T-cell (primary cell): ENCODE measurements at regions not wholly inside any gene's neighbourhood (a gene's known extent, or its start where the extent isn't known, plus 50 kb on each side); places are given as distances from the start of the nearest gene placed in this dataset.

Source experiments
- ATAC-seq, 4 experiments: fragments of 200-7000 bp in 3 of 4; fragments of 150-1000 bp in 1 of 4; cut with Tn5 transposase; replicated peaks in 1 of 4; 1 replicate in 3 of 4; 2 replicates in 1 of 4; pipeline ENCODE4 v1.10.0; 2021; ENCODE audit warnings: moderate library complexity in 3 of 4, mild to moderate bottlenecking in 2 of 4, moderate number of reproducible peaks in 1 of 4
- CTCF ChIA-PET, 2 donors: fragments of 300-600 bp; sonication (Branson Sonifier 250); formaldehyde crosslinking; loops; one replicate each; lab custom pipeline; 2022; ENCODE audit warnings: antibody characterized with exemption in 2 of 2; lab: Charles Lee
- POLR2A ChIA-PET, 2 donors: fragments of 300-600 bp; sonication (Branson Sonifier 250); formaldehyde crosslinking; loops; one replicate each; lab custom pipeline; 2022; ENCODE audit warnings: antibody characterized with exemption in 2 of 2; lab: Charles Lee
- DNase-seq, 35 experiments: peaks; one replicate each; pipeline versions ENCODE4 v3.0.0 to v3.0.0-alpha.2; 2013 to 2023
- H3K27ac ChIP-seq: one replicate; pipeline ENCODE4 v1.5.1; 2013; ENCODE audit warnings: low read length
- H3K27me3 ChIP-seq, 2 experiments: replicated peaks in 1 of 2; 1 replicate in 1 of 2; 2 replicates in 1 of 2; pipeline versions ENCODE4 v1.6.1 to v1.7.0; 2013; ENCODE audit warnings: low read length in 1 of 2, mixed read lengths in 1 of 2; ENCODE audit not compliant: control insufficient read depth in 2 of 2, insufficient read depth in 2 of 2; ENCODE audit errors: extremely low read depth in 1 of 2
- H3K36me3 ChIP-seq, 2 donors: 1 replicate in 1 of 2; 2 replicates in 1 of 2; pipeline versions ENCODE4 v1.6.1 to v1.7.0; 2013; ENCODE audit warnings: low read length in 1 of 2; ENCODE audit not compliant: control insufficient read depth in 2 of 2, insufficient read depth in 1 of 2; ENCODE audit errors: extremely low read depth in 1 of 2
- H3K4me1 ChIP-seq, 2 experiments: 1 replicate in 1 of 2; 2 replicates in 1 of 2; pipeline versions ENCODE4 v1.6.1 to v1.7.0; 2013; ENCODE audit warnings: low read length in 2 of 2, mixed read lengths in 1 of 2; ENCODE audit not compliant: insufficient read depth in 2 of 2, control insufficient read depth in 1 of 2; ENCODE audit errors: extremely low read depth in 1 of 2
- H3K4me3 ChIP-seq, 2 donors: 1 replicate in 1 of 2; 2 replicates in 1 of 2; pipeline versions ENCODE4 v1.5.1 to v1.7.0; 2013; ENCODE audit warnings: mild to moderate bottlenecking in 2 of 2, low read length in 1 of 2, moderate library complexity in 1 of 2; ENCODE audit not compliant: control insufficient read depth in 1 of 2; ENCODE audit errors: extremely low read depth in 1 of 2
- H3K9me3 ChIP-seq: 2 replicates; pipeline ENCODE4 v1.7.0; 2013
- H3K27ac Mint-ChIP-seq, 2 donors: one replicate each; pipeline ENCODE4 v1.8.0; 2020 to 2021; ENCODE audit warnings: mild to moderate bottlenecking in 2 of 2, mixed read lengths in 2 of 2
- H3K27me3 Mint-ChIP-seq, 2 donors: one replicate each; pipeline ENCODE4 v1.8.0; 2021 to 2022; ENCODE audit warnings: mixed read lengths in 2 of 2
- H3K36me3 Mint-ChIP-seq: one replicate; pipeline ENCODE4 v1.8.0; 2021; ENCODE audit warnings: mixed read lengths
- H3K4me1 Mint-ChIP-seq, 3 donors: one replicate each; pipeline ENCODE4 v1.8.0; 2020 to 2022; ENCODE audit warnings: mixed read lengths in 3 of 3, mild to moderate bottlenecking in 1 of 3
- H3K4me3 Mint-ChIP-seq, 3 donors: one replicate each; pipeline ENCODE4 v1.8.0; 2020 to 2022; ENCODE audit warnings: mild to moderate bottlenecking in 3 of 3, mixed read lengths in 3 of 3, moderate library complexity in 3 of 3
- H3K9me3 Mint-ChIP-seq, 3 donors: one replicate each; pipeline ENCODE4 v1.8.0; 2020 to 2022; ENCODE audit warnings: mixed read lengths in 3 of 3
- WGBS: methylation state at CpG from one replicate; pipeline ENCODE4 v1.1.5; 2013; ENCODE audit warnings: missing lambda C conversion rate; ENCODE audit not compliant: insufficient coverage; 5-methylcytosine and 5-hydroxymethylcytosine counted together

- Histone ChIP-seq H3K36me3 (no peaks in the 10 kb centered on the region), H3K27me3 (no peaks in the 10 kb centered on the region), H3K4me3 (no peak overlapping the region), H3K27ac (no peak overlapping the region), H3K9me3 (no peaks in the 10 kb centered on the region), H3K4me1 (no peaks in the 10 kb centered on the region)
- H3K36me3 Mint-ChIP-seq, result no peaks in the 10 kb centered on the region
- H3K27me3 Mint-ChIP-seq, result no peaks in the 10 kb centered on the region
- POLR2A ChIA-PET, result no interaction called here
- no peak overlapping the region for H3K27ac Mint-ChIP-seq
- CTCF ChIA-PET, result no interaction called here
- peaks cover 0 to 4% (median 3%) of the 10 kb centered on the region in 3 donors for H3K9me3 Mint-ChIP-seq
- WGBS, result no CpG with 5 or more reads among the region's 3 CpGs
- no peaks in the 10 kb centered on the region for H3K4me1 Mint-ChIP-seq
- DNase-seq (no peak), ATAC-seq (no peak)
- H3K4me3 Mint-ChIP-seq, result no peak overlapping the region
These were observed 494.7 kb upstream of the SETBP1 start for GRCh38 chr18:44186001-44186400.

DNA sequence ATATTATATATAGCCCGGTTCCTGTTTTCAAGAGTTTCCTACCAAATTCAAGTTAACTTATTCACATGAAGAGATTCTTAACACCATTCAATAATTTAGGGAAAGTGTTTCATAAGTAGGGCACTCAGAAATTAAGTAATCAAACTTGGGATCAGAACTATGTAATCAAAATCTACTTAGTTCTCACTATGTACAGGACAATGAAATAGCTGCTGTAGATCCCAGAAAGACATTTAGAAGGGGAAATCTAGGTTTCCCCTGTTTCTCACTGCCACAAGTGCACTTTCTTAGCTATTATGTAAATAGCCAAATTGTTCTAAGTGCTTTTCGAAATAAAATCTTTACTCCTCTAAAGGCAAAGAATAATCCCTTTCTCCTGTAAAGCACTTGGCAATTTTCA is 493.6 kb upstream of the SETBP1 start:
- no peaks in the 10 kb centered on the region for H3K36me3 ChIP-seq
- H3K27me3 ChIP-seq, result no peaks in the 10 kb centered on the region
- Mint-ChIP-seq H3K9me3 (peaks cover 0 to 4% (median 3%) of the 10 kb centered on the region in 3 donors), H3K36me3 (no peaks in the 10 kb centered on the region), H3K27ac (no peak overlapping the region), H3K4me1 (no peaks in the 10 kb centered on the region), H3K27me3 (no peaks in the 10 kb centered on the region), H3K4me3 (no peak overlapping the region)
- WGBS, result no CpG with 5 or more reads among the region's 2 CpGs
- no peak for ATAC-seq
- H3K9me3 ChIP-seq, result no peaks in the 10 kb centered on the region
- no peaks in the 10 kb centered on the region for H3K4me1 ChIP-seq
- no peak overlapping the region for H3K27ac ChIP-seq
- no peak for DNase-seq
- H3K4me3 ChIP-seq, result no peak overlapping the region
- POLR2A ChIA-PET, result no interaction called here
- CTCF ChIA-PET, result no interaction called here

DNA sequence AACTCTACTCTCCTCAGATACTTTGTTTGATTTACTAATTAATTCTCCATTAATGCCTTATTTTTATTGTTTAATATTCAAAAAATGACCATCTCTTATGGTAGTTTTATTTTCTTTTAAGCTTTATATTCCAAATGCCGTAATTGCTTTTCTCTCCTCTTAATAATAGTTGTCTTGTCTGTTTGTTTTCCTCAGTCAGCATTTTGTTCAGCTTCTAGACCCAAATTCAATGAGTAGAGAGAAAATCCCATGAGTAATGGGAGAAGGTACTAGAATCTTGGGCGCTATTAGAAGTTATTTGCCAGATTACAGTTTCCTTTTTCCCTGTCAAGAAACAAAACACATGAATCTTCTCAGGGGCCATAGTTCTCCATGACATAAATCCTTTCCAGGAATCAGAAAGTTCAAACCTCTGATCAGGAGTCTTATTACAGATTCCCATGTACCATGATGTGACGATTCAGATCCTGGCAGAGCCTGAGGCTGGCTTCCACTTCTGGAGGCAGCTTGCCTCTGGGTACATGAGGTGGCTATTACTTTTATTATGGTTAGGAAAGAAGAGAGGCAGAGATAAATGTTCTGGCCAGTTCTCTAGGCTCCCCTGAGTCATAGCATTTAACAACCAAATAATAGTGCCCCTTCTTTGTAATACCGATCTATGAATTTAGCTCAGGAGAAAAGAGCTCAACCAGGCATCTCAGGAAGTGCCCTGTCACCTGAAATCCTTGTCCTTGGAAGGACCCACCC is 485.1 kb upstream of the SETBP1 start:
- Mint-ChIP-seq H3K4me3 (no peak overlapping the region), H3K36me3 (no peaks in the 10 kb centered on the region), H3K27me3 (peaks cover 3% of the 10 kb centered on the region in 2 donors), H3K27ac (no peak overlapping the region), H3K4me1 (no peaks in the 10 kb centered on the region), H3K9me3 (peaks cover 2 to 13% (median 5%) of the 10 kb centered on the region in 3 donors)
- ATAC-seq, result no peak
- H3K4me1 ChIP-seq, result no peaks in the 10 kb centered on the region
- ChIA-PET POLR2A (no interaction called here), CTCF (no interaction called here)
- no CpG with 5 or more reads among the region's 4 CpGs for WGBS
- H3K27ac ChIP-seq, result no peak overlapping the region
- no peak for DNase-seq
- H3K27me3 ChIP-seq, result no peaks in the 10 kb centered on the region
- no peak overlapping the region for H3K4me3 ChIP-seq
- no peaks in the 10 kb centered on the region for H3K36me3 ChIP-seq
- no peaks in the 10 kb centered on the region for H3K9me3 ChIP-seq

GRCh38 chr18:44197832-44198611 is 482.7 kb upstream of the SETBP1 start:
- Histone ChIP-seq H3K36me3 (no peaks in the 10 kb centered on the region), H3K27ac (no peak overlapping the region), H3K27me3 (no peaks in the 10 kb centered on the region), H3K4me3 (no peak overlapping the region), H3K9me3 (no peaks in the 10 kb centered on the region), H3K4me1 (no peaks in the 10 kb centered on the region)
- no peak for DNase-seq
- POLR2A ChIA-PET, result no interaction called here
- CTCF ChIA-PET, result no interaction called here
- Mint-ChIP-seq H3K4me1 (no peaks in the 10 kb centered on the region), H3K27ac (no peak overlapping the region), H3K9me3 (peaks cover 2 to 17% (median 9%) of the 10 kb centered on the region in 3 donors), H3K27me3 (peaks cover 3% of the 10 kb centered on the region in 2 donors), H3K4me3 (no peak overlapping the region), H3K36me3 (no peaks in the 10 kb centered on the region)
- 80% methylated on average over 4 of the region's 8 CpGs for WGBS
- ATAC-seq, result no peak

DNA sequence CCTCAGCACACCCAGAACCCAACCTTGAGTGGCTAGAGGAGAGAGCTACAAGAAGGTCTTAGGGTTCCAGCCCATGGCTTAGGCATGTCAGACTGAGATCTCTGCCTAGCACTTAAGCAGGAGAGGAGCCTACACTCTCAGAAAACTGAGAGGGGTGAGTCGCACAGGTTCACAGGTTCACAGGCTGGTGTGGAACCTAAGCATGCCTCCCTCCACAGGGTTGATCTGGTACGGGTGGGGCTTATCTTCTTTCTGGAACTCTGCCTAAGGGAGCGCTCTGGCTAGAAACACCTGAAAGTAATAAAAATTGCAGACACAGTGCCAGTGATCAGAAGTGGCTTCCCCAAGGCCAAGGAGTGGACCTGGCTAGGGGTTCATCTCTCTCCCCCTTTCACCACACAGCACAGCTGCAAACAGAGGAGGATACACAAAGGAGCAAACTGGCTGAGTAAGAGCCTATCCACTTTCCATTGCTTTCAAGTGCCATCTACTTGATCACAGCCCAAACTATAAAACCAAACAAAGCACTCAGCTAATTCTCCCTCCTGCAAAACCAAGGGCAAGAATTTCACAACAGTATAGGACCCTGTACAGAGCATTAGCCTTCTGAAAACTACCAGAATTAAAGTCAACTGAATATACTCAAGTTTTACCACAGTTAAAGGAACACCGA is 481.9 kb upstream of the SETBP1 start:
- Histone ChIP-seq H3K36me3 (no peaks in the 10 kb centered on the region), H3K9me3 (no peaks in the 10 kb centered on the region), H3K27me3 (no peaks in the 10 kb centered on the region), H3K4me3 (no peak overlapping the region), H3K4me1 (no peaks in the 10 kb centered on the region), H3K27ac (no peak overlapping the region)
- peaks cover 2 to 17% (median 13%) of the 10 kb centered on the region in 3 donors for H3K9me3 Mint-ChIP-seq
- WGBS, result 97% methylated on average over 4 of the region's 4 CpGs
- ATAC-seq, result no peak
- CTCF ChIA-PET, result no interaction called here
- no peak for DNase-seq
- H3K4me1 Mint-ChIP-seq, result no peaks in the 10 kb centered on the region
- POLR2A ChIA-PET, result no interaction called here
- H3K27me3 Mint-ChIP-seq, result peaks cover 3% of the 10 kb centered on the region in 2 donors
- H3K4me3 Mint-ChIP-seq, result no peak overlapping the region
- H3K27ac Mint-ChIP-seq, result no peak overlapping the region
- H3K36me3 Mint-ChIP-seq, result no peaks in the 10 kb centered on the region

DNA sequence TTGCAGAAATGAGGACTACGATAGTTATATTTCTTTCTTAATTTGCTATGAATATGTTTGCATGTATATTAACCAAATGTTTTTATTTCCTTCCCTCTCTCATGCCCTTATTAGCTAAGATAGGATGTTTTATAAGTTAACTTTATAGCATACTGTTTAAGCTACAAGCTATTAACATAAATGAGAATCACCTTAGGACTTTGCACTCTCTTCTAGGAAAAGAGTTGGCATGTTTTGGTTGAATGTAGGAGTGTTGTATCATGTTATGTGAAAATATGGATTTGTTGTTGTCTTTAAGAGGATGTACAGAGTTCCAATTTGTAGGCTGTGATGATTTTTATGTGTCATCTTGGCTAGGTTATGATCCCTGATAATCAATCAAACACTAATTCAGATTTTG is 467.4 kb upstream of the SETBP1 start:
- no peak for DNase-seq
- Histone ChIP-seq H3K4me1 (no peaks in the 10 kb centered on the region), H3K4me3 (no peak overlapping the region), H3K9me3 (no peaks in the 10 kb centered on the region), H3K36me3 (no peaks in the 10 kb centered on the region), H3K27me3 (no peaks in the 10 kb centered on the region), H3K27ac (no peak overlapping the region)
- no peak overlapping the region for H3K27ac Mint-ChIP-seq
- no peak for ATAC-seq
- peaks cover 0 to 14% (median 5%) of the 10 kb centered on the region in 3 donors for H3K9me3 Mint-ChIP-seq
- H3K36me3 Mint-ChIP-seq, result no peaks in the 10 kb centered on the region
- POLR2A ChIA-PET, result no interaction called here
- H3K4me1 Mint-ChIP-seq, result no peaks in the 10 kb centered on the region
- H3K4me3 Mint-ChIP-seq, result no peak overlapping the region
- CTCF ChIA-PET, result no interaction called here
- no CpG with 5 or more reads among the region's 1 CpG for WGBS
- H3K27me3 Mint-ChIP-seq, result no peaks in the 10 kb centered on the region
